SJCRH30 (cell line): ENCODE measurements at regions not wholly inside any gene's neighbourhood (a gene's known extent, or its start where the extent isn't known, plus 50 kb on each side); places are given as distances from the start of the nearest gene placed in this dataset.

Source experiments
- DNase-seq, 2 experiments: peaks; one replicate each; pipeline ENCODE4 v3.0.0-alpha.2; 2015 to 2020
- H3K27ac ChIP-seq: fragments of 250-450 bp; sonication (Bioruptor Pico); 2 replicates; pipeline ENCODE4 v1.5.1; 2020; ENCODE audit warnings: mild to moderate bottlenecking, moderate library complexity
- H3K27me3 ChIP-seq: fragments of 250-450 bp; sonication (Bioruptor Pico); 2 replicates; pipeline ENCODE4 v1.5.1; 2020; ENCODE audit warnings: mild to moderate bottlenecking, moderate library complexity
- H3K36me3 ChIP-seq: fragments of 250-450 bp; sonication (Bioruptor Pico); 2 replicates; pipeline ENCODE4 v1.5.1; 2020; ENCODE audit warnings: mild to moderate bottlenecking, moderate library complexity
- H3K4me1 ChIP-seq: fragments of 250-450 bp; sonication (Bioruptor Pico); 2 replicates; pipeline ENCODE4 v1.5.1; 2020; ENCODE audit warnings: mild to moderate bottlenecking, moderate library complexity
- H3K4me3 ChIP-seq: fragments of 250-450 bp; sonication (Bioruptor Pico); 2 replicates; pipeline ENCODE4 v1.5.1; 2020; ENCODE audit warnings: mild to moderate bottlenecking, moderate library complexity
- H3K9me3 ChIP-seq: fragments of 250-450 bp; sonication (Bioruptor Pico); replicated peaks from 2 replicates; pipeline ENCODE4 v1.5.1; 2020; ENCODE audit warnings: mild to moderate bottlenecking, moderate library complexity

DNA sequence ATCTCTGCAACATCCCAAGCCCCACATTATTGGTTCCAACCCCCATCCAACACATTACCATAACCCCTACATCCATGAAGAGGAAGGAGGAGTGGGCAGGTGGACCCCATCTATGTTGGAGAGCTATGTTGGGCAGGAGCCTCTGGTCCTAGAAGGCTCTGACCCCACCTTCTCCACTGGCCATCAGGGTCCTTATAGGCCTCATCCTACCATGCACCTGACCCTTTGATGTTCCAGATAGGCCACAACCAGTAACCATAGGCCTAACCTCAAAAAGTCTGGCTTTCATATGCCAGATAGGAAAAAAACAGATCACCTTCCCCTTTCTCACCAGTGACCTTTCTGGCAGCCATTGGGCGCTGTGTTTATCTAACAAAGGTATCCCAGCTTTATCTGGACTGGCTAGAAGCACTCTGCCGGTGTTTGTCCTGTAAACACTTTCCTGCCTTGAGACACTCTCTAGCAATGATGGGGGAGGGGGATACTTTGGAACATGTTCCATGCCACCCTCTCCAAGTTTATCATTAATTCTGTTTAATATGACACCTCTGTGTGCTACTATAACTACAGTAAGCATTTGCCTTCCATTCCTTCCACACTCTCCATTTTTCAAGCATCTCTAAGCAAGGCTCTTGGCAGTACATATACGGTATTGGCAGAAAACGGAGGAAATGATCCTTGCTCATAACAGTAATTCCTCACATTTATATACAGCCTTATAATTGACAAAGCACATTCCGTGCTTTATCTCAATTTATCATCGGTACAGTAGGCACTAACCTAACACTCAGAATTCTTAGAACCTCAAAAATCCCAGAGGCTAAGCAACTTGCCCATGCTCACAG is 377.1 kb downstream of the VPS13C start:
- Histone ChIP-seq H3K36me3 (no peaks in the 10 kb centered on the region), H3K27me3 (no peaks in the 10 kb centered on the region), H3K4me3 (no peak overlapping the region), H3K4me1 (peaks cover 25% of the 10 kb centered on the region), H3K9me3 (no peaks in the 10 kb centered on the region), H3K27ac (no peak overlapping the region)
- DNase-seq: no peak

DNA sequence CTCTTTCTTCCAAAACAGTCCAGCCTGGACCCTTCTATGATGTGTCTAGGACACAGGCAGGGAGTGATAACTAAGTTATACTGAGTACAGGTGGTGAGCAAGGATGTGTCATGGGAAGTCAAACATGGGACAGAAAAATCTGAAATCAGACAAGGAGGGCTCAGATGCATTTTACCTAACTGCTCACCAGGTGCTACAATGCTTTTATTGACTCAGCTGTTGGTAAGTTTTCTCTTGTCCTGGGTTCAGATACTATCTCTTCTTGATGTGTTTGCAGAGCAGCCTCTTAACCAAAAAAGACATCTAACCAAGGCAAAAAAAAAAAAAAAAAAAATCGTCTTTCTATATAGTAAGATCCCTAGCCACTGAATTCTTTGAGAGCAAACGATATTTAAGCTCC is 378.6 kb downstream of the VPS13C start:
- no peaks in the 10 kb centered on the region for H3K36me3 ChIP-seq
- H3K27me3 ChIP-seq: no peaks in the 10 kb centered on the region
- DNase-seq: no peak
- H3K4me1 ChIP-seq: peaks cover 10% of the 10 kb centered on the region
- no peaks in the 10 kb centered on the region for H3K9me3 ChIP-seq
- no peak overlapping the region for H3K4me3 ChIP-seq
- H3K27ac ChIP-seq: no peak overlapping the region

GRCh38 chr15:61681038-61681418 is 379.2 kb downstream of the VPS13C start:
- no peak overlapping the region for H3K27ac ChIP-seq
- H3K9me3 ChIP-seq: no peaks in the 10 kb centered on the region
- H3K36me3 ChIP-seq: no peaks in the 10 kb centered on the region
- no peaks in the 10 kb centered on the region for H3K27me3 ChIP-seq
- peaks cover 4% of the 10 kb centered on the region; the same call in 1 of the 2 replicates for H3K4me1 ChIP-seq
- H3K4me3 ChIP-seq: no peak overlapping the region
- no peak for DNase-seq

DNA sequence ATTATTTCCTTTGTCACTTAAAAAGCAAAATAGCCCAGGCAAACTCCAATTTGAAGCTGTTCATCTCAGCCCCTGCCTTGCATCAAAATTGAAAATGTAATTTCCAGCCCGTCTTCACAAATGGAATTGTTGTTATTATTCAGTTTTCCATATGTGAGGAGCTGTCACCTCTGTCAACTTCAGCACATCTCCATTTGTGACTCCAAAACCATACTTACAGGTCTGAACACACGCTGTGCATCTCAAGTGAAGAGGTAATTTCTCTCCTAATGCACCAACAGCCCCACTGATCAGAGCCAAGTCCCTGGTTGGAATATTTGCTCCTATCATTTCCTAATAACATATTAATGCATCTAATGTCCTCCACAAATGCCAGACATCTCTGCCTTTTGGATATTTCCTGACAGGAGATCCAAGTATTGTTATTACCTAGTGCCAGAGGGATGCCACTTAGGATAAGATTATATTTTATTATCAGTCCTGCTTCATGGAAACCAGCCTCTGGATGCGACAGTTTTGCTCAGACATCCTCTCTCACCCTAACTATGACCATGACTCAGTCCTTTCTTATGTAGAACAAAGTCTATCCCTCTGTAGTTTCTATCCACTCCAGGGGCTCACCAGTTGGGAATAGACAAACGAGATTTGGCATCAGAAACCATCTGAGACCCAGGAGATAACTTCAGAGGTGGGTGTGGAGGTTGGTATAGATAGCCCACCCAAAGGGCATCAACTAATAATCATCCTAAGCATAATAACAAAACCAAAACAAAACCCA is 379.8 kb downstream of the VPS13C start:
- Histone ChIP-seq H3K4me1 (no peaks in the 10 kb centered on the region), H3K4me3 (no peak overlapping the region), H3K27me3 (no peaks in the 10 kb centered on the region), H3K27ac (no peak overlapping the region), H3K9me3 (no peaks in the 10 kb centered on the region), H3K36me3 (no peaks in the 10 kb centered on the region)
- no peak for DNase-seq

DNA sequence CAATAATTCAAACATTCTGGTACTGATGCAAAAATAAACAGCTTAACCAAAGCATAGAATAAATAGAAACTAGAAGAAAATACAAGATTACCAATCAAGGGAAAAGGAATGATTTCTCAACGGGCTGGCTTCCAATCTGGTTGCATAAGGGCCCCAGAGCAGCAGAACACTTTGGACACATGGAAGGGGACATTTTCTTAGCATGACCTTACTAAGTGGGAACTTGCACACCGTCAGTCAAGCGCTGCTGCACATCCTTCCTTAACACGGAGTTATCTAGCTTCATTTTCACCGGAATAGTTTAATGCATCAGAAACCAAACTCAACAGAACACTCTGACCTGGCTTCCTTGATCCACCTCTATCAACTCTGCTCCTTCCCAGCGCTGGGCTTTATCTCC is 388.5 kb downstream of the VPS13C start:
- H3K4me1 ChIP-seq: no peaks in the 10 kb centered on the region
- no peak overlapping the region for H3K4me3 ChIP-seq
- H3K27me3 ChIP-seq: no peaks in the 10 kb centered on the region
- DNase-seq: no peak
- no peaks in the 10 kb centered on the region for H3K9me3 ChIP-seq
- H3K36me3 ChIP-seq: no peaks in the 10 kb centered on the region
- H3K27ac ChIP-seq: no peak overlapping the region

- Histone ChIP-seq H3K4me3 (no peak overlapping the region), H3K36me3 (no peaks in the 10 kb centered on the region), H3K27me3 (no peaks in the 10 kb centered on the region), H3K27ac (no peak overlapping the region), H3K9me3 (no peaks in the 10 kb centered on the region), H3K4me1 (no peaks in the 10 kb centered on the region)
- no peak for DNase-seq
These were observed 391.8 kb downstream of the VPS13C start for GRCh38 chr15:61668444-61668843.

- Histone ChIP-seq H3K27me3 (no peaks in the 10 kb centered on the region), H3K36me3 (no peaks in the 10 kb centered on the region), H3K9me3 (peaks cover 3% of the 10 kb centered on the region; the same call in 1 of the 2 replicates), H3K4me3 (no peak overlapping the region), H3K27ac (no peak overlapping the region), H3K4me1 (no peaks in the 10 kb centered on the region)
- no peak for DNase-seq
These were observed 398.5 kb downstream of the VPS13C start for GRCh38 chr15:61661791-61662190.

- Histone ChIP-seq H3K4me3 (no peak overlapping the region), H3K27ac (no peak overlapping the region), H3K36me3 (no peaks in the 10 kb centered on the region), H3K4me1 (no peaks in the 10 kb centered on the region), H3K9me3 (peaks cover 3% of the 10 kb centered on the region; the same call in 1 of the 2 replicates), H3K27me3 (no peaks in the 10 kb centered on the region)
- no peak for DNase-seq
These were observed 399.7 kb downstream of the VPS13C start for GRCh38 chr15:61660579-61660978.

- no peak overlapping the region for H3K27ac ChIP-seq
- no peaks in the 10 kb centered on the region for H3K27me3 ChIP-seq
- no peaks in the 10 kb centered on the region for H3K36me3 ChIP-seq
- DNase-seq: no peak
- no peak overlapping the region for H3K4me3 ChIP-seq
- no peaks in the 10 kb centered on the region for H3K4me1 ChIP-seq
- H3K9me3 ChIP-seq: peaks cover 3% of the 10 kb centered on the region; the same call in 1 of the 2 replicates
These were observed 400.6 kb downstream of the VPS13C start for GRCh38 chr15:61659566-61660190.

DNA sequence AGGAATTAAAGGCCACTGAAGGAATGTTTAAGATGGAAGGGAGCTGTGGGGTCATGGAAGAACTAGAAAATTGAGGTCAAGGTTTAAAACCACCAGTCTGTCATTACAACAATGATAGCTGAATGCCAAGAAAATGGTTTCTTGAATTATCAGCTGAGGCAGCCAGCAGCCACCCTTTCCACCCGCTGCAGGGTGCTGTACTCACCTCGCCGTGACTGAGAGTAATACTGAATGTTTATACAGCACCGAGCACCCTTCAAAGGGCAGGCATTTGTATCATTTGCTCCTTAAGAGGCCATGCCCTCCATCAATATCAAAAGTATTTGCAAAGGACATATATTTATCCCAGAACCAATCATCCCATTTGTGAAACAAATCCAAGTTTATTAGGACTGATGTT is 402.8 kb downstream of the VPS13C start:
- H3K27me3 ChIP-seq: no peaks in the 10 kb centered on the region
- no peak overlapping the region for H3K4me3 ChIP-seq
- no peak for DNase-seq
- H3K36me3 ChIP-seq: no peaks in the 10 kb centered on the region
- peaks cover 3% of the 10 kb centered on the region; the same call in 1 of the 2 replicates for H3K4me1 ChIP-seq
- no peak overlapping the region for H3K27ac ChIP-seq
- H3K9me3 ChIP-seq: peaks cover 3% of the 10 kb centered on the region; the same call in 1 of the 2 replicates

DNA sequence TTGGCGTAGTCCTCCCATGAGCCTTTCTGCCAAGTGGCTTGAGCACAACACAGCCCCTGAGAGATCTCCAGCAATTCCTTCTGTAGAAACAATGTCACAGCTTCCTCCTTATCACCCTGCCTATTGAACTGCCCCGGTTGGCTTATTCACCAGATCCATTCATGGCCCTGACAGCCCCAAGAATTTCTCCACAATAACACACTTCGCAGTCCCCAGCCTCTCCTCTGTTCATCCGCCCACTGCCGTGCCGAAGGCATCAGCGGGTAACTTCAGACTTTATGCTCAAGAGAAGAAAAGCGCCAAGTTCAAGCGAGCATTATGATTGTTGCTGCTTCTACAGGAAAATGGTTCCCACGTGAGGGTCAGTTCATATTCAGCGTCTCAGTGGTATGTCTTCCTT is 403.9 kb downstream of the VPS13C start:
- no peak for DNase-seq
- H3K27ac ChIP-seq: no peak overlapping the region
- H3K9me3 ChIP-seq: peaks cover 3% of the 10 kb centered on the region; the same call in 1 of the 2 replicates
- H3K4me3 ChIP-seq: no peak overlapping the region
- no peaks in the 10 kb centered on the region for H3K36me3 ChIP-seq
- H3K27me3 ChIP-seq: no peaks in the 10 kb centered on the region
- peaks cover 3% of the 10 kb centered on the region; the same call in 1 of the 2 replicates for H3K4me1 ChIP-seq

DNA sequence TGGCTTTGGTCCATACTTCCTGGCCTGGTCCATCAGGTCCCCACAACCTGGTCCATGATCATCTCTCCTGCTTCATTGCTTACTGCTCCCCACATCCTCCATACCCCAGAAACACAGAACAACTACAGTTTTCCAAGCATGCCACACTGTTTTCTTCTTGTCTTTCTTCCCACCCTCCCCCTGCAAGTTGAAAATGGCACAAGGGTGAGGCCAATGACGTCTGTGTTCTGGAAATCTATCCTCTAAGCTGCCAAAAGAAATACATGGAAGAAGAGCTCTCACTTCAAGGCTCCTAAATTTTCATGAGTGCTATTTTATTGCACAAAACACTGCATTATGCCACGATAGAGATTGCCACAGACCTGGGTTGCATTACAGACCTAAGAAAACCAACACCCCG is 404.4 kb downstream of the VPS13C start:
- no peaks in the 10 kb centered on the region for H3K27me3 ChIP-seq
- H3K27ac ChIP-seq: no peak overlapping the region
- H3K9me3 ChIP-seq: peaks cover 3% of the 10 kb centered on the region; the same call in 1 of the 2 replicates
- no peak overlapping the region for H3K4me3 ChIP-seq
- H3K36me3 ChIP-seq: no peaks in the 10 kb centered on the region
- H3K4me1 ChIP-seq: peaks cover 3% of the 10 kb centered on the region; the same call in 1 of the 2 replicates
- DNase-seq: no peak

GRCh38 chr15:61654918-61655317 is 405.3 kb downstream of the VPS13C start:
- no peak overlapping the region for H3K4me3 ChIP-seq
- no peak overlapping the region for H3K27ac ChIP-seq
- no peaks in the 10 kb centered on the region for H3K36me3 ChIP-seq
- peaks cover 3% of the 10 kb centered on the region; the same call in 1 of the 2 replicates for H3K4me1 ChIP-seq
- peaks cover 3% of the 10 kb centered on the region; the same call in 1 of the 2 replicates for H3K9me3 ChIP-seq
- H3K27me3 ChIP-seq: no peaks in the 10 kb centered on the region
- DNase-seq: no peak

- no peaks in the 10 kb centered on the region for H3K27me3 ChIP-seq
- peaks cover 3% of the 10 kb centered on the region; the same call in 1 of the 2 replicates for H3K4me1 ChIP-seq
- no peaks in the 10 kb centered on the region for H3K36me3 ChIP-seq
- H3K4me3 ChIP-seq: no peak overlapping the region
- no peak overlapping the region for H3K27ac ChIP-seq
- H3K9me3 ChIP-seq: peaks cover 3% of the 10 kb centered on the region; the same call in 1 of the 2 replicates
- DNase-seq: no peak
These were observed 406.1 kb downstream of the VPS13C start for GRCh38 chr15:61654002-61654740.
